ENCODE measurements at regions not wholly inside any gene's neighbourhood (a gene's known extent, or its start where the extent isn't known, plus 50 kb on each side); places are given as distances from the start of the nearest gene placed in this dataset.

DNA sequence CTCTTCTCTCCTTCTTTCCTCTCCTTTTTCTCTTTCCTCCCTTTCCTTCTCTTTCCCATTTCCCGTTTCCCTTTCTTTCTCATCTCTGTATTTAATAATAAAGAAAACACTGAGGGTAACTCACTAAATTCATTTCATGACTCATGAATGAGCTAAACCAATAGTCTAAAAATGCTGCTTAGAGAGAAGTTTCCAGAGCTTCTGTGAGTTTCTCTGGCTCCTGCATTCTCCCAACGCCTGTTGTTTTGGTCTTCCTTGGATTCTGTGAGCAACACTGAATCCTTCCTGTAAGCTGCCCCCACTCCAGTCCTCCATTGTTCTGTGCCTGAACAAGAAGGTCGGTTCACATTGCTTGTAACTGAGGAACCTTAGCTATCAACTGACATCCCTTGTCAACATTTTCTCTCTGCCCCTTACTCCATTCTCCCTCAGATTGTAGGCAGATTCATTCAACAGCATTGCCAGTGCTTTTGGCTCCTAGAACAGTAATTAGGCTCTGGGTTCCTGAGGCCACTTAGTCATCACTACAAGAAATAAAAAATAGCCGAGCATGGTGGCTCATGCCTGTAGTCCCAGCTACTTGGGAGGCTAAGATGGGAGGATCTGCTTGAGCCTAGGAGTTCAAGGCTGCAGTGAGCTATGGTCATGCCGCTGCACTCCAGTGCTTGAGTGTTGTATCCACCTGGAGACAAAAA is 237.7 kb upstream of the KLF4 start:
- WGBS (ENCODE audit: insufficient coverage) = 70% methylated on average over 2 of the region's 5 CpGs
- no peak for DNase-seq (ENCODE audit: low read depth in 4 of 6, low spot score in 6 of 6)
- Histone ChIP-seq H3K27me3 (ENCODE audit: control insufficient read depth, insufficient read depth, low read length) (no peaks in the 10 kb centered on the region), H3K4me3 (ENCODE audit: low read depth, low read length) (no peak overlapping the region), H3K27ac (ENCODE audit: low read depth, low read length) (no peak overlapping the region), H3K36me3 (ENCODE audit: control insufficient read depth, insufficient read depth, low read length) (no peaks in the 10 kb centered on the region), H3K9me3 (ENCODE audit: control insufficient read depth, insufficient read depth, low read length) (no peaks in the 10 kb centered on the region), H3K4me1 (ENCODE audit: control insufficient read depth, insufficient read depth, low read length) (no peaks in the 10 kb centered on the region)

DNA sequence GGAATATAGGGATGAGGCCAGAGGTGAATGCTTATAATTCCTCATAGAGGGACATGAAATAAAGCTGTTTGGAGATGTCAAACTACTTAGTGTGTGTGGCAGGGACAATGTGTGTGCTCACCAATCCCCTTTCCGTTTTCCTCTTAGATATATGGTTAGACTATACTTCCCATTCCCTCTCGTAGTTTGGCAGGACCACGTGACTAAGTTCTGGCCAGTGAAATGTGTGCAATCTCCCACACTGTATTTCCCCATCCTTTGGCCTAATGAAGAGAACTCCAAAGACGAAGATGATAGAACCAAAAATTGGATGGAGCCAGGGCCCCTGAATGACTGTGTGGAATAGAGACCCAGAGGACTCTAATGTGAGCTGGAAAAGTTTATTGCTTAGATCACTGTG is 233.4 kb upstream of the KLF4 start:
- Histone ChIP-seq H3K4me3 (ENCODE audit: low read depth, low read length) (no peak overlapping the region), H3K9me3 (ENCODE audit: control insufficient read depth, insufficient read depth, low read length) (no peaks in the 10 kb centered on the region), H3K36me3 (ENCODE audit: control insufficient read depth, insufficient read depth, low read length) (no peaks in the 10 kb centered on the region), H3K27me3 (ENCODE audit: control insufficient read depth, insufficient read depth, low read length) (no peaks in the 10 kb centered on the region), H3K4me1 (ENCODE audit: control insufficient read depth, insufficient read depth, low read length) (no peaks in the 10 kb centered on the region), H3K27ac (ENCODE audit: low read depth, low read length) (no peak overlapping the region)
- no peak for DNase-seq (ENCODE audit: low read depth in 4 of 6, low spot score in 6 of 6)
- no CpG with 5 or more reads among the region's 4 CpGs for WGBS (ENCODE audit: insufficient coverage)

DNA sequence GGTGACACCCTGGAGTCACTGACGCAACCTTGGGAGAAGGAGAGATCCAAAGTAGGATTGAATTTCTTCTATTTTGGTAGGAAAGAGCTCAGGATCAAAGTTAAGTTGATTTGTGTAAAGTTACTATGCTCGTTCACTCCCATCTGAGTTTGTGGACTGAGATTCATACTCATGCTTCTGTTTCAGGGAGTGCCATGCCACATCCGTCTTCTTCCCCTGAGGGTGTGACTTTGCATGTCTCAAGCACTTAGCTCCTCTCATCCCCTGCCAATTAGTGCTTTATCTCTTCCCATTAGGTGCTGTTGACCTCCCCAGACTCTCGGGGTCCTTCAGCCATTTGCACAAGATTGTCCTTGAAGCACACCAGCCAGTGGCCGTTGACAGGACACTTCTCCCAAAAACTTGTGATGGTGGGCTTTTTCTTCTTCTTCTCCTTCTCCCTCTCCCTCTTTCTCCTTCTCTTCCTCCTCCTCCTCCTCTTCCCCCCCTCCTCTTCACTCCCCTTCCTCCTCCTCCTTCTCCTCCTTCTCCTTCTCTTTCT is 232.2 kb upstream of the KLF4 start:
- 82% methylated on average over 2 of the region's 5 CpGs for WGBS (ENCODE audit: insufficient coverage)
- Histone ChIP-seq H3K9me3 (ENCODE audit: control insufficient read depth, insufficient read depth, low read length) (no peaks in the 10 kb centered on the region), H3K27me3 (ENCODE audit: control insufficient read depth, insufficient read depth, low read length) (no peaks in the 10 kb centered on the region)

DNA sequence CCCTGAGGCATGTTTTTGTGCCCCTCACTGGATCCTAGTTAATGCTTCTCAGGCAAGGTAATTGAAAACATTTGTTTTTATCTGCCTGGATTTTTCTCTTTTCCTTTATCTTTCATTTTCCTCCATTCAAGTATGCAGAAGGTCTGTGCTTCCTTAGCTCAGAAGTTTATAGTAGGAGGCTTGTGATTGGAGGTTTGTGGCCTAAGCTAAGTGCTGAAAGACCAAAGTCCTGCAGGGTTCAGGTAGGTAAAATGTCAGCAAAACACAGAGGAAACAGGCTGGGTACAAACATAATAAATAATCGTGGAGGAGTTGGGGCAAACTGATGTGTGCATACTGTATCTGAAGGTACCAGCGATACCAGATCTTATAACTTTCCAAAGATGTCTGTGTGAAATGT is 230.9 kb upstream of the KLF4 start:
- no peak overlapping the region for H3K4me3 ChIP-seq (ENCODE audit: low read depth, low read length)
- no peaks in the 10 kb centered on the region for H3K9me3 ChIP-seq (ENCODE audit: control insufficient read depth, insufficient read depth, low read length)
- no CpG with 5 or more reads among the region's 2 CpGs for WGBS (ENCODE audit: insufficient coverage)
- H3K4me1 ChIP-seq (ENCODE audit: control insufficient read depth, insufficient read depth, low read length) = no peaks in the 10 kb centered on the region
- H3K27ac ChIP-seq (ENCODE audit: low read depth, low read length) = no peak overlapping the region
- H3K36me3 ChIP-seq (ENCODE audit: control insufficient read depth, insufficient read depth, low read length) = no peaks in the 10 kb centered on the region
- H3K27me3 ChIP-seq (ENCODE audit: control insufficient read depth, insufficient read depth, low read length) = no peaks in the 10 kb centered on the region
- DNase-seq (ENCODE audit: low read depth in 4 of 6, low spot score in 6 of 6) = no peak

More for the DNA sequence above, 232.2 kb upstream of the KLF4 start:
- Histone ChIP-seq H3K4me3 (ENCODE audit: low read depth, low read length) (no peak overlapping the region), H3K27ac (ENCODE audit: low read depth, low read length) (no peak overlapping the region), H3K36me3 (ENCODE audit: control insufficient read depth, insufficient read depth, low read length) (no peaks in the 10 kb centered on the region), H3K4me1 (ENCODE audit: control insufficient read depth, insufficient read depth, low read length) (no peaks in the 10 kb centered on the region)
- DNase-seq (ENCODE audit: low read depth in 4 of 6, low spot score in 6 of 6) = no peak

DNA sequence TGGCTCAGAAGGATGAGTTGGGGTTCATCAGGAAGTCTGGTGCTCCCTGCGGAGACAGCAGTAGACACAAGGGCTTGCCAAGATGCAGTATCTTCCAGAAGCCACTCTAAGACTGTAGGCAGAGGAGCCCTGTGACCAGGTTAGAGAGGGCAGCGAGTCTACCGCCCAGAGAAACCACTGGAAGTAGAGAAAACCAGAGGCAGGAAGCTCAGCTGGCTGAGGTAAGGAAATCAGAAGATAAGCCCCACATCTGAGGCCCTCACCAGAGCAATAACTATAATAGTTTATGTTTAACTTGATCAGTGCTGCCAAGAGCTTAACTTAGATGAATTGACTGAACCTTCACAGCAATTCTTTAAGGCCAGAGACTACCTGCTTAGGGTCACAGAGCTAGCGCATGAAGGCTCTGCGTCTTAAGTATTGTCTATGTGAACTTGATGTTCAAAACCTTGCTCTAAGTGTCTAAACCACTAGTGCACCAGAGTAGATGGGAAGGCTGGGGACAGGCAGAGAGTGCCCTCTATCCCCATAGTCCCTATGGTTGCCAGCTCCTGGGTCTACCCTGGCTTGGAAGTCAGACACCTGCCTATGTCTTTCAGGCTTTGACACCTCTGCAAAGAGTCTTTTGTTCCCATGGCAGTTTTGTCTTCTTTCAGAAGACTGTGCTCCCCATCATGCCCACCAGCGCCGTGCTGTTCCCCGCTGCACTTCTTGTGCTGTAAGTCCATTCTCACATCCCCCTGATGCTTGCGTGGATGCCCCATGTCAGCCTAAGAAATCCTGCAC is 228.2 kb upstream of the KLF4 start:
- no peaks in the 10 kb centered on the region for H3K36me3 ChIP-seq (ENCODE audit: control insufficient read depth, insufficient read depth, low read length)
- WGBS (ENCODE audit: insufficient coverage) = 97% methylated on average over 7 of the region's 9 CpGs
- DNase-seq (ENCODE audit: low read depth in 4 of 6, low spot score in 6 of 6) = no peak
- no peak overlapping the region for H3K27ac ChIP-seq (ENCODE audit: low read depth, low read length)
- no peak overlapping the region for H3K4me3 ChIP-seq (ENCODE audit: low read depth, low read length)
- H3K9me3 ChIP-seq (ENCODE audit: control insufficient read depth, insufficient read depth, low read length) = no peaks in the 10 kb centered on the region
- no peaks in the 10 kb centered on the region for H3K27me3 ChIP-seq (ENCODE audit: control insufficient read depth, insufficient read depth, low read length)
- no peaks in the 10 kb centered on the region for H3K4me1 ChIP-seq (ENCODE audit: control insufficient read depth, insufficient read depth, low read length)

DNA sequence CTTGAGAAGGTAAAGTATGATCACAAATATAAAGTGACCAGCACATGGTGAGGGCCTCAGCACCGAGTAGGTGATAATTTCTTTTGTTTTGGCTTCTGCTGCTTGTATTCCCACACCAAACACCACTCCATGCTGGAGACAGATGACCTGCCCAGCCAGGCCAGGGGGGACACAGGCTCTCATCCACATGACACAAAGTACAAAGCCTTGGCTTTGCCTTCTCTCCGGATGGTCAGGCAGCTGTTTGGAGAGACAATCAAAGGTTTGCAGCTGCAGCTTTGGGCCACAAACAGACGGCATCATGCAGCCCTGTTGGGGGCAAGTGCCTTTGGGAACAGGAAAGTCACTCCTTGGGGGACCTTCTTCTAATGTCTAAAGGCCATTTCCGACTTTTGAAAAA is 226.2 kb upstream of the KLF4 start:
- H3K9me3 ChIP-seq (ENCODE audit: control insufficient read depth, insufficient read depth, low read length) = no peaks in the 10 kb centered on the region
- no peak overlapping the region for H3K4me3 ChIP-seq (ENCODE audit: low read depth, low read length)
- H3K4me1 ChIP-seq (ENCODE audit: control insufficient read depth, insufficient read depth, low read length) = no peaks in the 10 kb centered on the region
- no peak overlapping the region for H3K27ac ChIP-seq (ENCODE audit: low read depth, low read length)
- no peaks in the 10 kb centered on the region for H3K36me3 ChIP-seq (ENCODE audit: control insufficient read depth, insufficient read depth, low read length)
- DNase-seq (ENCODE audit: low read depth in 4 of 6, low spot score in 6 of 6) = no peak
- H3K27me3 ChIP-seq (ENCODE audit: control insufficient read depth, insufficient read depth, low read length) = no peaks in the 10 kb centered on the region
- 33% methylated on average over 2 of the region's 4 CpGs for WGBS (ENCODE audit: insufficient coverage)

DNA sequence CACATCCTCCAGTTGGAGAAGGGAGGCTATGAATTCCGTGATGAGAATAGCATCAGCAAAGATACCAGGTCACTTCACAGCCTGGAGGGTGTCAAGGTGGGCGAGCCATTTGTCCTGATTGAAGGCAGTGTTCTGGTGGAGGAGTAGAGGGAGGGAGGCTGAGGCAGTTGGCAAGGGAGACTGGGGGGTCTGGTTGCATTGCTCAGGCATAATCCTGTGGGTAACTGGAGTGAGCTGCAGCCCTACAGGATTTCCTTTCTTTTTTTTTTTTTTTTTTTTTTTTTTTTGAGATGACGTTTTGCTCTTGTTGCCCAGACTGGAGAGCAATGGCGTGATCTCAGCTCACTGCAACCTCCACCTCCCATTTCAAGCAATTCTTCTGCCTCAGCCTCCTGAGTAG is 223.9 kb upstream of the KLF4 start:
- H3K4me3 ChIP-seq (ENCODE audit: low read depth, low read length) = no peak overlapping the region
- DNase-seq (ENCODE audit: low read depth in 4 of 6, low spot score in 6 of 6) = no peak
- H3K27ac ChIP-seq (ENCODE audit: low read depth, low read length) = no peak overlapping the region
- H3K36me3 ChIP-seq (ENCODE audit: control insufficient read depth, insufficient read depth, low read length) = no peaks in the 10 kb centered on the region
- H3K27me3 ChIP-seq (ENCODE audit: control insufficient read depth, insufficient read depth, low read length) = no peaks in the 10 kb centered on the region
- 94% methylated on average over 2 of the region's 4 CpGs for WGBS (ENCODE audit: insufficient coverage)
- no peaks in the 10 kb centered on the region for H3K9me3 ChIP-seq (ENCODE audit: control insufficient read depth, insufficient read depth, low read length)
- no peaks in the 10 kb centered on the region for H3K4me1 ChIP-seq (ENCODE audit: control insufficient read depth, insufficient read depth, low read length)

DNA sequence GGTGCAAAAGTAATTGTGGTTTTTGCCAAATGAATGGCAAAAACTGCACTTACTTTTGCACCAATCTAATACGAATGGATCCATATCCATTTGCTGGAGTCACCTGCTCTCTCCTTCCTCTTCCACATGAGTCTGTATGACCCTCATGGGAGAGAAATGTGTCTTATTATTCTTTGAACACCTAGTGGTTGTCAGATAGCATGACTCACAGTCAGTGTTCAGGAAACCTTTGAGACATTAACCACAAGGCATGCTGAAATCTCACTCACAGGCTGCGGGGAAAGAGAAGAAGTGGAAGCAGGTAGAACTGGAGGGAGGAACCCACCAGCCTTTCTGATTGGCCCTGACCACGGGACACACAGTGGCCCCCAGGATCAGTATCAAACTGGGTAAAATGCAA is 222.8 kb upstream of the KLF4 start:
- 88% methylated on average over 2 of the region's 3 CpGs for WGBS (ENCODE audit: insufficient coverage)
- Histone ChIP-seq H3K36me3 (ENCODE audit: control insufficient read depth, insufficient read depth, low read length) (no peaks in the 10 kb centered on the region), H3K9me3 (ENCODE audit: control insufficient read depth, insufficient read depth, low read length) (no peaks in the 10 kb centered on the region), H3K27me3 (ENCODE audit: control insufficient read depth, insufficient read depth, low read length) (no peaks in the 10 kb centered on the region), H3K4me3 (ENCODE audit: low read depth, low read length) (no peak overlapping the region), H3K27ac (ENCODE audit: low read depth, low read length) (no peak overlapping the region), H3K4me1 (ENCODE audit: control insufficient read depth, insufficient read depth, low read length) (no peaks in the 10 kb centered on the region)
- DNase-seq (ENCODE audit: low read depth in 4 of 6, low spot score in 6 of 6) = no peak

DNA sequence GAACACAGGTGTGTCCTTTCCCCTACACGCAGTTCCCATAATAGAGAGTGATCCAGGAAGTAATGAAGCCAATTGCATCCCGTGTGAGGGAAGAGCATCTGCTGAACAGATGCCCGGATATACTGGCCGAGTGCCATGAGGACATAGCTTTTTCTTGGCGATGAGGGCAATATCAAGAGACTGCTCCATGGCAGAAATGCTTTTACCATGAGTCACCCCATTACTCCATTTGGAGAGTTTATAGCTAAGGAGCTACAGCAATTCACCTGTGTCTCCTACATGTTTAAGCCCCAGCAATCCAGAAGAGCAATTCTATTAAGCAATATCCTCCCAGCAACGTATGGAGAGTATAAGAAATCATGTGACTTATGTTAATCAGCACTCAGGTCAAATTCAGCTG is 222.0 kb upstream of the KLF4 start:
- Histone ChIP-seq H3K4me1 (ENCODE audit: control insufficient read depth, insufficient read depth, low read length) (no peaks in the 10 kb centered on the region), H3K36me3 (ENCODE audit: control insufficient read depth, insufficient read depth, low read length) (no peaks in the 10 kb centered on the region), H3K27ac (ENCODE audit: low read depth, low read length) (no peak overlapping the region), H3K27me3 (ENCODE audit: control insufficient read depth, insufficient read depth, low read length) (no peaks in the 10 kb centered on the region), H3K4me3 (ENCODE audit: low read depth, low read length) (no peak overlapping the region), H3K9me3 (ENCODE audit: control insufficient read depth, insufficient read depth, low read length) (no peaks in the 10 kb centered on the region)
- DNase-seq (ENCODE audit: low read depth in 4 of 6, low spot score in 6 of 6) = peak in 2 of 6 donors; percentile 42 to 53
- 80% methylated on average over 2 of the region's 6 CpGs for WGBS (ENCODE audit: insufficient coverage)

DNA sequence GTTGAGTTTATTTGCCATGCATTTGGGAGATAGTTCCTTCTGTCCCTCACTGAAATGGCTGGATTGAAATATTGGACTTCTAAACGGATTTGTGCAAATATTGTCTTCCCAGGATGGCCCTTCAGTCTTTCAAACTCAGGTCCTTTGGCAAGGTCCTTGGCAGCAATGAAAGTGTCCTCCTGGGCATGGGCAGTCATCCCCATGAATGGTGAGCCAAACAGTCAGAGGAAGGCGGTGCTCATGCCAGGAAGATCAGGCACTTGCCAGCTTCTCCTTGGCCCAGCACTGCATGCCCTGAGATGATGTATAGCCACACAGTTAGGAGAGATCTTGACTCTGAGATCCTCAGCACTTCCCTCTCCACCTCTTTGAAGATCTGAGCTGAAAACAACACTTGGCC is 221.4 kb upstream of the KLF4 start:
- no peaks in the 10 kb centered on the region for H3K36me3 ChIP-seq (ENCODE audit: control insufficient read depth, insufficient read depth, low read length)
- no peaks in the 10 kb centered on the region for H3K9me3 ChIP-seq (ENCODE audit: control insufficient read depth, insufficient read depth, low read length)
- WGBS (ENCODE audit: insufficient coverage) = 86% methylated on average over 2 of the region's 2 CpGs
- H3K4me1 ChIP-seq (ENCODE audit: control insufficient read depth, insufficient read depth, low read length) = no peaks in the 10 kb centered on the region
- peak in 1 of 6 donors; percentile 28 for DNase-seq (ENCODE audit: low read depth in 4 of 6, low spot score in 6 of 6)
- H3K27me3 ChIP-seq (ENCODE audit: control insufficient read depth, insufficient read depth, low read length) = no peaks in the 10 kb centered on the region
- H3K4me3 ChIP-seq (ENCODE audit: low read depth, low read length) = no peak overlapping the region
- no peak overlapping the region for H3K27ac ChIP-seq (ENCODE audit: low read depth, low read length)
